Gastrocnemius medialis (tissue), 4 donors: ENCODE measurements at regions not wholly inside any gene's neighbourhood (a gene's known extent, or its start where the extent isn't known, plus 50 kb on each side); places are given as distances from the start of the nearest gene placed in this dataset.

Experiments
- ATAC-seq, 2 donors: fragments of 150-250 bp; one replicate each; pipeline ENCODE4 v1.9.1; 2016
- DNase-seq, 2 donors: peaks; one replicate each; pipeline ENCODE4 v3.0.0-alpha.2; 2019
- H3K27ac ChIP-seq, 4 donors: fragments of 200-600 bp; sonication (generic); 1 replicate in 1 of 4; 2 replicates in 3 of 4; pipeline ENCODE4 v1.5.1; 2016 to 2018; ENCODE audit warnings: mild to moderate bottlenecking in 2 of 4, moderate library complexity in 1 of 4
- H3K27me3 ChIP-seq, 3 donors: fragments of 200-600 bp; sonication (generic) in 2 of 3; 1 replicate in 1 of 3; 2 replicates in 2 of 3; pipeline versions ENCODE4 v1.5.1 to v1.6.0; 2016 to 2019; ENCODE audit warnings: mild to moderate bottlenecking in 1 of 3, moderate library complexity in 1 of 3
- H3K36me3 ChIP-seq, 2 donors: fragments of 200-600 bp; sonication (generic) in 1 of 2; one replicate each; pipeline ENCODE4 v1.5.1; 2017 to 2018
- H3K4me1 ChIP-seq, 2 donors: fragments of 200-600 bp; sonication (generic) in 1 of 2; one replicate each; pipeline ENCODE4 v1.5.1; 2016 to 2017; ENCODE audit warnings: mild to moderate bottlenecking in 2 of 2
- H3K4me3 ChIP-seq, 4 donors: fragments of 200-600 bp; sonication (generic) in 3 of 4; 1 replicate in 1 of 4; 2 replicates in 3 of 4; pipeline ENCODE4 v1.5.1; 2016 to 2019; ENCODE audit warnings: mild to moderate bottlenecking in 2 of 4
- H3K9me3 ChIP-seq, 3 donors: fragments of 200-600 bp; sonication (generic) in 2 of 3; 1 replicate in 1 of 3; 2 replicates in 2 of 3; pipeline ENCODE4 v1.5.1; 2016 to 2019
- POLR2A ChIP-seq, 2 donors: fragments of 450-650 bp; IDR thresholded peaks; one replicate each; pipeline ENCODE4 v1.6.1; 2017; ENCODE audit warnings: antibody characterized with exemption in 2 of 2, mild to moderate bottlenecking in 2 of 2, moderate library complexity in 2 of 2
- in situ Hi-C, 4 donors: fragments of 200-750 bp; cut with MboI; loops; one replicate each; pipeline versions ENCODE4 v1.15.0 to v1.8.0; 2017; ENCODE audit warnings: low sequenced_read_pairs in 4 of 4
- intact Hi-C: fragments of 100-400 bp; cut with DNase I; formaldehyde crosslinking; loops from one replicate; pipeline ENCODE4 v1.15.1; 2023; ENCODE audit warnings: low total_unique reads
- TF ChIP-seq, protein P1 (sequence below), 5 experiments: fragments of 450-650 bp in 3 of 5; fragments of 200-600 bp in 2 of 5; sonication (generic) in 2 of 5; IDR thresholded peaks in 4 of 5; conservative IDR thresholded peaks in 1 of 5; 1 replicate in 4 of 5; 2 replicates in 1 of 5; pipeline ENCODE4 v1.5.1; 2016 to 2019; ENCODE audit warnings: antibody characterized with exemption in 5 of 5, mild to moderate bottlenecking in 3 of 5, moderate library complexity in 3 of 5

DNA sequence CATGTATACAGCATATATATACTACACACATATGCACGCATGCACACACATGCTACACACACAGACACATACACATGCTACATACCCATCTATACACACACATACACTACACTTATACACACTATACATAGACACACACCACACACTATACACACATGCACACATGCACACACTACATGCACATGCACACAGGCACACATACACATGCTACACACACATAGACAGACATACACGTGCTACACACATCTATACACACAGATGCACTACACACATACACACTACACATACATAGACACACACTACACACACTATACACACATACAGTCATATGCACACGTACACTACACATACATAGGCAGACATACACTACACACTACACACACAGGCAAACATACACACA, 51.2 kb upstream of the PRR20G start:
- H3K27ac ChIP-seq: no peak overlapping the region
- peaks cover 29 to 42% (median 35%) of the 10 kb centered on the region in 3 donors for H3K27me3 ChIP-seq
- no peak for DNase-seq
- TF ChIP-seq, protein P1, sequence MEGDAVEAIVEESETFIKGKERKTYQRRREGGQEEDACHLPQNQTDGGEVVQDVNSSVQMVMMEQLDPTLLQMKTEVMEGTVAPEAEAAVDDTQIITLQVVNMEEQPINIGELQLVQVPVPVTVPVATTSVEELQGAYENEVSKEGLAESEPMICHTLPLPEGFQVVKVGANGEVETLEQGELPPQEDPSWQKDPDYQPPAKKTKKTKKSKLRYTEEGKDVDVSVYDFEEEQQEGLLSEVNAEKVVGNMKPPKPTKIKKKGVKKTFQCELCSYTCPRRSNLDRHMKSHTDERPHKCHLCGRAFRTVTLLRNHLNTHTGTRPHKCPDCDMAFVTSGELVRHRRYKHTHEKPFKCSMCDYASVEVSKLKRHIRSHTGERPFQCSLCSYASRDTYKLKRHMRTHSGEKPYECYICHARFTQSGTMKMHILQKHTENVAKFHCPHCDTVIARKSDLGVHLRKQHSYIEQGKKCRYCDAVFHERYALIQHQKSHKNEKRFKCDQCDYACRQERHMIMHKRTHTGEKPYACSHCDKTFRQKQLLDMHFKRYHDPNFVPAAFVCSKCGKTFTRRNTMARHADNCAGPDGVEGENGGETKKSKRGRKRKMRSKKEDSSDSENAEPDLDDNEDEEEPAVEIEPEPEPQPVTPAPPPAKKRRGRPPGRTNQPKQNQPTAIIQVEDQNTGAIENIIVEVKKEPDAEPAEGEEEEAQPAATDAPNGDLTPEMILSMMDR (IDR thresholded peaks at IDR 0.05 in 4 of 5, conservative IDR thresholded peaks at IDR 0.05 in 1 of 5): no peak
- intact Hi-C loops (no loop called here), in situ Hi-C loops (no loop called here)
- H3K4me1 ChIP-seq: no peaks in the 10 kb centered on the region
- peaks cover 0 to 10% (median 0%) of the 10 kb centered on the region in 3 donors for H3K9me3 ChIP-seq
- no peaks in the 10 kb centered on the region for H3K36me3 ChIP-seq
- no peak overlapping the region for H3K4me3 ChIP-seq
- no peak for ATAC-seq

DNA sequence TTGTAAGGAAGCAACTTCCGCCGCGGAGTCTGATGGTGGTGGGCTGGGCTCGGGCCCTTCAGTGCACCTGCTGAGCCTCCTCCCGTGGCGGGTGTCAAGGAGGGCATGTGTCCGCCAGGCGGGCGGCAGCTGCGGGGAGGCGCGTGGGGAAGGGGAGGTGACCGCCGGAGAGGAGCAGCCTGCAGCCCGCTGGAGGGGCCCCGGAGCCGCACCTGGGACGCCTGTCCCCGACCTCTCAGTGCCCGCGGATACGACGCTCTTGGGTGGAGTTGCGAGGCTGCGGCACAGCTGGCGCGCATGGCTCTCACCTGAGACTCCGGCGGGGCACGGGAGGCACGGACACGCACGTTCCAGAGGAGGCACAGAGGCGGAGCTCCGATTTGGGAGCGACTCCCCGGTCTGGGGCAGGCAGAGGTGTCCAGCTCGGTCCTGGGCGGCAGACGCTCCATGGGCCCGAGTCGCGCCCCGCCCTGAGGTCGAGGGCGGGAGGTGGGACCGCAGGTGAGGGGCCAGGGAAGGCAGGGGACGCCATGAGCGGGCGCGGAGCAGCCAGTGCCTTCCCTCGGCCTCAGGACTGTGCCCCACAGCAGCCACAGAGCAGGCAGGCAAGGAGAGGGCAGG, 50.2 kb upstream of the PRR20G start:
- peaks cover 29 to 42% (median 32%) of the 10 kb centered on the region in 3 donors for H3K27me3 ChIP-seq
- intact Hi-C loops: no loop called here
- no peak overlapping the region for H3K4me3 ChIP-seq
- TF ChIP-seq, protein P1 (IDR thresholded peaks at IDR 0.05 in 4 of 5, conservative IDR thresholded peaks at IDR 0.05 in 1 of 5): no peak
- no peak for TF ChIP-seq POLR2A (IDR thresholded peaks at IDR 0.05)
- no peak for DNase-seq
- peaks cover 0 to 10% (median 0%) of the 10 kb centered on the region in 3 donors for H3K9me3 ChIP-seq
- in situ Hi-C loops: no loop called here
- H3K36me3 ChIP-seq: no peaks in the 10 kb centered on the region
- no peaks in the 10 kb centered on the region for H3K4me1 ChIP-seq
- no peak for ATAC-seq
- H3K27ac ChIP-seq: no peak overlapping the region
